Thyroid gland (tissue), 4 donors: ENCODE measurements at regions not wholly inside any gene's neighbourhood (a gene's known extent, or its start where the extent isn't known, plus 50 kb on each side); places are given as distances from the start of the nearest gene placed in this dataset.

Source experiments
- DNase-seq, 2 donors: peaks; one replicate each; pipeline ENCODE4 v3.0.0-alpha.2; 2019
- H3K27ac ChIP-seq, 3 donors: fragments of 200-600 bp; sonication (generic); 1 replicate in 2 of 3; 2 replicates in 1 of 3; pipeline ENCODE4 v1.5.1; 2016 to 2019; ENCODE audit warnings: mild to moderate bottlenecking in 1 of 3, moderate library complexity in 1 of 3
- H3K27me3 ChIP-seq: fragments of 200-600 bp; sonication (generic); one replicate; pipeline ENCODE4 v1.5.1; 2019
- H3K36me3 ChIP-seq, 2 donors: fragments of 200-600 bp; sonication (generic); one replicate each; pipeline ENCODE4 v1.5.1; 2016 to 2019
- H3K4me1 ChIP-seq, 2 donors: fragments of 200-600 bp; sonication (generic); one replicate each; pipeline ENCODE4 v1.5.1; 2017 to 2019
- H3K4me3 ChIP-seq, 3 donors: fragments of 200-600 bp; sonication (generic); replicated peaks in 1 of 3; 1 replicate in 2 of 3; 2 replicates in 1 of 3; pipeline ENCODE4 v1.5.1; 2016; ENCODE audit warnings: mild to moderate bottlenecking in 1 of 3
- H3K9me3 ChIP-seq: fragments of 200-600 bp; sonication (generic); one replicate; pipeline ENCODE4 v1.5.1; 2017
- CTCF ChIP-seq, 6 experiments: fragments of 200-600 bp in 3 of 6; fragments of 450-650 bp in 3 of 6; sonication (generic) in 3 of 6; IDR thresholded peaks; one replicate each; pipeline ENCODE4 v1.5.1; 2016 to 2019; ENCODE audit warnings: antibody characterized with exemption in 6 of 6, mild to moderate bottlenecking in 2 of 6, inconsistent platforms in 1 of 6, moderate library complexity in 1 of 6
- POLR2A ChIP-seq, 2 donors: fragments of 450-650 bp; IDR thresholded peaks; one replicate each; pipeline ENCODE4 v1.6.1; 2017; ENCODE audit warnings: antibody characterized with exemption in 2 of 2, mild to moderate bottlenecking in 2 of 2, moderate library complexity in 1 of 2
- WGBS, 2 donors: methylation state at CpG; one replicate each; pipeline ENCODE4 v1.1.5; 2017; 5-methylcytosine and 5-hydroxymethylcytosine counted together
- intact Hi-C: fragments of 100-400 bp; cut with DNase I; formaldehyde crosslinking; loops from one replicate; pipeline ENCODE4 v1.15.1; 2023

- H3K27ac ChIP-seq = no peak overlapping the region
- no peaks in the 10 kb centered on the region for H3K27me3 ChIP-seq
- peaks cover 17 to 24% of the 10 kb centered on the region in 2 donors for H3K4me1 ChIP-seq
- no peak for DNase-seq
- 85 to 91% methylated on average over 4 to 6 of the region's 6 CpGs for WGBS, 2 donors
- no peak for TF ChIP-seq POLR2A (IDR thresholded peaks at IDR 0.05)
- TF ChIP-seq CTCF (IDR thresholded peaks at IDR 0.05) = no peak
- intact Hi-C loops = no loop called here
- no peaks in the 10 kb centered on the region for H3K9me3 ChIP-seq
- H3K36me3 ChIP-seq = no peaks in the 10 kb centered on the region
- no peak overlapping the region for H3K4me3 ChIP-seq
Measured at GRCh38 chr14:35218963-35219362, 73.2 kb upstream of the PSMA6 start.

GRCh38 chr14:35220027-35220676, 72.0 kb upstream of the PSMA6 start:
- TF ChIP-seq CTCF (IDR thresholded peaks at IDR 0.05) = no peak
- intact Hi-C loops = no loop called here
- H3K27me3 ChIP-seq = no peaks in the 10 kb centered on the region
- 94 to 96% methylated on average over 3 of the region's 3 CpGs for WGBS, 2 donors
- H3K27ac ChIP-seq = no peak overlapping the region
- peaks cover 15 to 17% of the 10 kb centered on the region in 2 donors for H3K4me1 ChIP-seq
- H3K4me3 ChIP-seq = no peak overlapping the region
- no peaks in the 10 kb centered on the region for H3K9me3 ChIP-seq
- DNase-seq = no peak
- H3K36me3 ChIP-seq = no peaks in the 10 kb centered on the region

DNA sequence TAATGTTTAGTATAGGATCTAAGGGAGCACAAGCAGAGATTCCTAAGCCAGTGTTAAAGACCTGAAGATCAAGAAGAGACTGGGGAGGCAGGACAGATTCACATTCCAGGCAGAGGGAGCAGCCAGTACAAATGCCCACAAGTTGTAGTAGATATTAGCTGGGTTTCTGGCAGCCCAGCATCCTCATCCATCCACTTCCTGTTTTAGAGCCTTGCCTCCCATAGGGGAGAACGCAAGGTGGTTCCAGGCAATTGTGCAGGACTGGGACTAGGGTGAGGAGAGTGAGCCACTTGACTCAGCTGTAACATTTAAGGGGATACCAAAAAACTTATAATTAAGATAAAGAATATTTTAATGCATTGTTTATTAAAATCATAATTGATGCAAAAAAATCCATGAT, 71.3 kb upstream of the PSMA6 start:
- intact Hi-C loops = no loop called here
- no peak for DNase-seq
- Histone ChIP-seq H3K27ac (no peak overlapping the region), H3K27me3 (no peaks in the 10 kb centered on the region), H3K4me1 (peaks cover 10 to 17% of the 10 kb centered on the region in 2 donors), H3K4me3 (no peak overlapping the region), H3K9me3 (no peaks in the 10 kb centered on the region), H3K36me3 (no peaks in the 10 kb centered on the region)
- TF ChIP-seq POLR2A (IDR thresholded peaks at IDR 0.05) (no peak), CTCF (IDR thresholded peaks at IDR 0.05) (no peak)
- WGBS, 2 donors = 94 to 100% methylated on average over 1 of the region's 1 CpG

DNA sequence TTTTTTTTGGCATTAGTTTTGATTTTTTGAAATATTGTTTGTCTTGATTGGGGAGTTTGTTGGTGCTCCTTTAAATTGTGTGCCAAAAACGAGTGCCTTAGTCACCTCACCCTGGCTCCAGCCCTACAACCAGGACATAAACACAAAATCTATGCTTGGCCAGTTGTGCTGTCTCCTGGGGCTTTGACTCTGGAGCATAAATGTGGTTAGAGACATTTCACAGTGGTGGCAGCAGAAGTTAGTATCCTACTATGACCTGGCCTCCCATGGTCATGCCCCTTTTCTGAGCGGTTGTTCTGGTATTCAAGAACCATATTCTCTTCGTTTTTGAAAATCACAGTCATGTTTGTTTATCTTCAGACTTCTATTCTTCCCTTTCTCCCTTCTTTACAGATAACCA, 70.7 kb upstream of the PSMA6 start:
- 62 to 69% methylated on average over 3 of the region's 3 CpGs for WGBS, 2 donors
- TF ChIP-seq CTCF (IDR thresholded peaks at IDR 0.05) = no peak
- no peak for TF ChIP-seq POLR2A (IDR thresholded peaks at IDR 0.05)
- peak overlapping the region in 1 of 3 donors; percentile 32 for H3K27ac ChIP-seq
- intact Hi-C loops = no loop called here
- H3K4me3 ChIP-seq = no peak overlapping the region
- no peaks in the 10 kb centered on the region for H3K27me3 ChIP-seq
- no peaks in the 10 kb centered on the region for H3K9me3 ChIP-seq
- H3K36me3 ChIP-seq = no peaks in the 10 kb centered on the region
- H3K4me1 ChIP-seq = peaks cover 10 to 17% of the 10 kb centered on the region in 2 donors
- DNase-seq = no peak

DNA sequence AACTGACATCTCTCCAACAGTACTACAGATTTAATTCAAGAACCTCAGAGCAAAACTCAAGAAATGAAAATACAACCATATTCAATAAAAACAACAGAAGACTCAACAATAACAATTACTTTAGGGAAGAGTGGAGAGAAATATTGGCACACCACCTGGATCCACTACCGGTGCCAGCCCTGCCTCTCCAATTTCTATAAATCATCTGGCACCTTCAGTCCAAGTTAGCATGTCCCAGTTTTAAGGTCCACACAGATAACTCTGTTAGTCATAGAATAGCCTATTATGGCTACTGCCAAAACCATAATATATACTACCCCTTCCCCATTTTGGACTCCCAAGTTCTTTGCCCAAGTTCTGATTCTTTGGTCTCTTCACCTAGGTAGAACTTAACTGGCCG, 69.9 kb upstream of the PSMA6 start:
- H3K4me1 ChIP-seq = peaks cover 10 to 17% of the 10 kb centered on the region in 2 donors
- TF ChIP-seq CTCF (IDR thresholded peaks at IDR 0.05) (no peak), POLR2A (IDR thresholded peaks at IDR 0.05) (no peak)
- H3K27me3 ChIP-seq = no peaks in the 10 kb centered on the region
- intact Hi-C loops = no loop called here
- H3K27ac ChIP-seq = peak overlapping the region in 2 of 3 donors; percentile 3 to 32
- no peaks in the 10 kb centered on the region for H3K36me3 ChIP-seq
- H3K9me3 ChIP-seq = no peaks in the 10 kb centered on the region
- no peak overlapping the region for H3K4me3 ChIP-seq
- DNase-seq = no peak
- WGBS, 2 donors = 52 to 55% methylated on average over 2 of the region's 2 CpGs
